HFF-Myc (cell line): ENCODE measurements at regions not wholly inside any gene's neighbourhood (a gene's known extent, or its start where the extent isn't known, plus 50 kb on each side); places are given as distances from the start of the nearest gene placed in this dataset.
"Not testable (repeated sequence)": the region's sequence is repeated elsewhere in the genome, so short reads cannot be mapped to it uniquely, and the experiment has no call there.

Source experiments
- DNase-seq: peaks from one replicate; pipeline ENCODE4 v3.0.0-alpha.2; 2011; ENCODE audit warnings: low read depth; ENCODE audit errors: extremely low read depth
- H3K4me3 ChIP-seq: replicated peaks from 2 replicates; pipeline ENCODE4 v1.5.1; 2011; ENCODE audit warnings: low read depth, mild to moderate bottlenecking, control low read depth, low read length
- CTCF ChIP-seq: IDR thresholded peaks from 2 replicates; pipeline ENCODE4 v1.5.1; 2012; ENCODE audit warnings: mild to moderate bottlenecking, low read depth, low read length, control low read depth; ENCODE audit errors: missing control alignments

GRCh38 chr2:149765636-149766035, 178.1 kb upstream of the MMADHC start:
- DNase-seq = no peak
- no peak for TF ChIP-seq CTCF
- no peak overlapping the region for H3K4me3 ChIP-seq

- H3K4me3 ChIP-seq = no peak overlapping the region
- TF ChIP-seq CTCF = no peak
- no peak for DNase-seq
Measured at GRCh38 chr2:149765003-149765402, 177.4 kb upstream of the MMADHC start.

GRCh38 chr2:149763358-149763757, 175.8 kb upstream of the MMADHC start:
- no peak for DNase-seq
- no peak overlapping the region for H3K4me3 ChIP-seq
- TF ChIP-seq CTCF = no peak

- TF ChIP-seq CTCF = no peak
- DNase-seq = no peak
- no peak overlapping the region for H3K4me3 ChIP-seq
Measured at GRCh38 chr2:149761611-149762010, 174.0 kb upstream of the MMADHC start.

- H3K4me3 ChIP-seq, DNase-seq: not testable (repeated sequence)
Measured at GRCh38 chr2:149759382-149759781, 171.8 kb upstream of the MMADHC start.

- DNase-seq, H3K4me3 ChIP-seq: not testable (repeated sequence)
Measured at GRCh38 chr2:149754722-149755121, 167.1 kb upstream of the MMADHC start.

- no peak for DNase-seq
- H3K4me3 ChIP-seq = no peak overlapping the region
- TF ChIP-seq CTCF = no peak
Measured at GRCh38 chr2:149747456-149747855, 159.9 kb upstream of the MMADHC start.

- no peak for DNase-seq
- TF ChIP-seq CTCF = no peak
- H3K4me3 ChIP-seq = no peak overlapping the region
Measured at GRCh38 chr2:149745396-149746230, 158.0 kb upstream of the MMADHC start.
